Keratinocyte (primary cell): ENCODE measurements at regions not wholly inside any gene's neighbourhood (a gene's known extent, or its start where the extent isn't known, plus 50 kb on each side); places are given as distances from the start of the nearest gene placed in this dataset.

Experiments
- CTCF ChIP-seq, 3 experiments: IDR thresholded peaks in 1 of 3; conservative IDR thresholded peaks in 1 of 3; optimal IDR thresholded peaks in 1 of 3; 2 replicates in 2 of 3; 3 replicates in 1 of 3; pipeline versions ENCODE3 to v1.5.1; 2011; ENCODE audit warnings: low read length in 3 of 3, mild to moderate bottlenecking in 3 of 3, moderate library complexity in 2 of 3, control low read depth in 1 of 3, inconsistent platforms in 1 of 3; ENCODE audit not compliant: insufficient read depth in 2 of 3; ENCODE audit errors: extremely low read depth in 1 of 3
- EZH2 ChIP-seq: IDR thresholded peaks from one replicate; pipeline ENCODE4 v1.6.1; 2012; ENCODE audit warnings: inconsistent platforms, mild to moderate bottlenecking, low read length, moderate library complexity

GRCh38 chr14:98769326-98769725 is 502.7 kb downstream of the BCL11B start:
- TF ChIP-seq EZH2 (no peak), CTCF (optimal IDR thresholded peaks at IDR 0.05 in 1 of 3, IDR thresholded peaks at IDR 0.05 in 1 of 3, conservative IDR thresholded peaks at IDR 0.05 in 1 of 3; ENCODE audit: extremely low read depth in 1 of 3, insufficient read depth in 2 of 3, low read length in 3 of 3) (no peak)
